ENCODE measurements at regions not wholly inside any gene's neighbourhood (a gene's known extent, or its start where the extent isn't known, plus 50 kb on each side); places are given as distances from the start of the nearest gene placed in this dataset.

DNA sequence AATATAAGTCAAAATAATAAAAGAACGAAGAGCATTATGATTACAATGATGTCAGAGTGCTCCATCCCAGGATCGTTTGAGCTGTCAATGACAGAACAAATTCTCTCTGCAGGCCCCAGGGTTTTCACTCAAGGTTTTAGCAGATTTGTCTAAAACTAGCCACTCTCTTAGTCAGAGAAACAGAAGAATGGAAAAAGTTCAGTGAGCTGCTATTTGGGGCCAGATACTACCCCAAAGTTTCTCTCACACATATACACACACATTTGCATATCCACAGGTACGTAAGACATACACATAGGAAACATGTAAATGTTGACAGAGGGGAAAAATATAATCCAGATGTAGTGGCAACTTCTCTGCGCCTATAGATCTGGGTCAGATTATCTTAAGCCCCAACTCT is 76.3 kb upstream of the SEMA6A start:
- ChIA-PET POLR2A (no interaction called here), CTCF (no interaction called here)
- Histone ChIP-seq H3K9me1 (replicated peaks; ENCODE audit: control insufficient read depth, extremely low read depth, insufficient read depth, low read length) (no peaks in the 10 kb centered on the region), H3K9ac (replicated peaks; ENCODE audit: extremely low read depth, insufficient read depth, low read length) (no peak overlapping the region), H3K79me2 (ENCODE audit: control insufficient read depth, insufficient read depth, low read length) (no peaks in the 10 kb centered on the region), H3K27me3 (ENCODE audit: control insufficient read depth in 2 of 2, insufficient read depth in 2 of 2, low read length in 2 of 2) (no peaks in the 10 kb centered on the region), H3K27ac (ENCODE audit: insufficient read depth, low read depth, low read length) (no peak overlapping the region), H3K36me3 (ENCODE audit: control insufficient read depth in 2 of 2, extremely low read depth in 1 of 2, insufficient read depth in 2 of 2, low read length in 2 of 2) (no peaks in the 10 kb centered on the region), H3K4me2 (ENCODE audit: insufficient read depth, low read length) (no peak overlapping the region), H3K4me1 (ENCODE audit: control insufficient read depth, extremely low read depth, insufficient read depth, low read length) (no peaks in the 10 kb centered on the region), H3K9me3 (replicated peaks; ENCODE audit: control insufficient read depth, insufficient read depth, low read length) (no peaks in the 10 kb centered on the region), H3K4me3 (replicated peaks in 1 of 3; ENCODE audit: insufficient read depth in 1 of 3, low read depth in 1 of 3, low read length in 3 of 3) (no peak overlapping the region), H2AFZ (ENCODE audit: low read depth, low read length) (no peak overlapping the region), H4K20me1 (replicated peaks; ENCODE audit: control insufficient read depth, extremely low read depth, insufficient read depth, low read length) (no peaks in the 10 kb centered on the region)
- dilution Hi-C loops (cut with MboI; ENCODE audit: extremely low pct_ligation_motif_present, low sequenced_read_pairs) (no loop called here), intact Hi-C loops (cut with micrococcal nuclease) (no loop called here)
- FAIRE-seq: no peak
- no TSS peak for BruUV-seq (replicated peaks)
- TF ChIP-seq EZH2 (IDR thresholded peaks at IDR 0.05; ENCODE audit: borderline replicate concordance, low read depth, low read length, severe bottlenecking): no peak
- no peak for TF ChIP-seq FOS (IDR thresholded peaks at IDR 0.05; ENCODE audit: borderline replicate concordance, insufficient read depth, low read length)
- TF ChIP-seq POLR2AphosphoS5 (IDR thresholded peaks at IDR 0.05; ENCODE audit: insufficient read depth, low read depth, low read length): no peak
- TF ChIP-seq, protein P1, sequence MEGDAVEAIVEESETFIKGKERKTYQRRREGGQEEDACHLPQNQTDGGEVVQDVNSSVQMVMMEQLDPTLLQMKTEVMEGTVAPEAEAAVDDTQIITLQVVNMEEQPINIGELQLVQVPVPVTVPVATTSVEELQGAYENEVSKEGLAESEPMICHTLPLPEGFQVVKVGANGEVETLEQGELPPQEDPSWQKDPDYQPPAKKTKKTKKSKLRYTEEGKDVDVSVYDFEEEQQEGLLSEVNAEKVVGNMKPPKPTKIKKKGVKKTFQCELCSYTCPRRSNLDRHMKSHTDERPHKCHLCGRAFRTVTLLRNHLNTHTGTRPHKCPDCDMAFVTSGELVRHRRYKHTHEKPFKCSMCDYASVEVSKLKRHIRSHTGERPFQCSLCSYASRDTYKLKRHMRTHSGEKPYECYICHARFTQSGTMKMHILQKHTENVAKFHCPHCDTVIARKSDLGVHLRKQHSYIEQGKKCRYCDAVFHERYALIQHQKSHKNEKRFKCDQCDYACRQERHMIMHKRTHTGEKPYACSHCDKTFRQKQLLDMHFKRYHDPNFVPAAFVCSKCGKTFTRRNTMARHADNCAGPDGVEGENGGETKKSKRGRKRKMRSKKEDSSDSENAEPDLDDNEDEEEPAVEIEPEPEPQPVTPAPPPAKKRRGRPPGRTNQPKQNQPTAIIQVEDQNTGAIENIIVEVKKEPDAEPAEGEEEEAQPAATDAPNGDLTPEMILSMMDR (IDR thresholded peaks at IDR 0.05; ENCODE audit: extremely low read depth in 1 of 2, insufficient read depth in 1 of 2, low read depth in 1 of 2, low read length in 2 of 2): no peak
- no peak for TF ChIP-seq GATA2 (IDR thresholded peaks at IDR 0.05; ENCODE audit: insufficient read depth, insufficient read length, low read depth, low read length)
- no peak for TF ChIP-seq MYC (IDR thresholded peaks at IDR 0.05; ENCODE audit: low read depth, low read length)
- DNase-seq (ENCODE audit: low read depth, low spot score): no peak

DNA sequence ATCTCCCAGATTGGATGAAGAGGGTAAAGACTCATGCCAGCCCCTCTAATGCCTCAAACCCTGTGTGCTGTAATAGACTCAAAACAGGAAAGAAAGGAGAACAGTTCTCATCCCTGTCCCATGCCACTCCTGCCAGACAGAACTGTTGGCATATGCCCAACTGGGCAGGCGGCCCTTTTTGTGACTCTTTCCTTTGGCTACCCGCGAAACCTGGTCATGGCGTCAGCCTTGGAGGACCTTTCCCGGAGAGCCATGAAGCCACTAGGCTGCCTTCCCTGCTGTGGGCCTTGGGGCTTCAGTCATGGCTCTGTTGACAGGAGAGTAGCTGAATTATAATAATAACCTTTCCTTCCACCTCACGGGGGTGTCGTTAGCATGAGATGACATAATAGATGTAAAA is 75.9 kb upstream of the SEMA6A start:
- dilution Hi-C loops (cut with MboI; ENCODE audit: extremely low pct_ligation_motif_present, low sequenced_read_pairs): no loop called here
- Histone ChIP-seq H3K4me1 (ENCODE audit: control insufficient read depth, extremely low read depth, insufficient read depth, low read length) (no peaks in the 10 kb centered on the region), H3K9me3 (replicated peaks; ENCODE audit: control insufficient read depth, insufficient read depth, low read length) (no peaks in the 10 kb centered on the region), H2AFZ (ENCODE audit: low read depth, low read length) (no peak overlapping the region), H3K4me2 (ENCODE audit: insufficient read depth, low read length) (no peak overlapping the region), H3K4me3 (replicated peaks in 1 of 3; ENCODE audit: insufficient read depth in 1 of 3, low read depth in 1 of 3, low read length in 3 of 3) (no peak overlapping the region), H3K79me2 (ENCODE audit: control insufficient read depth, insufficient read depth, low read length) (no peaks in the 10 kb centered on the region), H3K27me3 (ENCODE audit: control insufficient read depth in 2 of 2, insufficient read depth in 2 of 2, low read length in 2 of 2) (no peaks in the 10 kb centered on the region), H4K20me1 (replicated peaks; ENCODE audit: control insufficient read depth, extremely low read depth, insufficient read depth, low read length) (no peaks in the 10 kb centered on the region), H3K9me1 (replicated peaks; ENCODE audit: control insufficient read depth, extremely low read depth, insufficient read depth, low read length) (no peaks in the 10 kb centered on the region), H3K36me3 (ENCODE audit: control insufficient read depth in 2 of 2, extremely low read depth in 1 of 2, insufficient read depth in 2 of 2, low read length in 2 of 2) (no peaks in the 10 kb centered on the region), H3K27ac (ENCODE audit: insufficient read depth, low read depth, low read length) (no peak overlapping the region), H3K9ac (replicated peaks; ENCODE audit: extremely low read depth, insufficient read depth, low read length) (no peak overlapping the region)
- intact Hi-C loops (cut with micrococcal nuclease): no loop called here
- POLR2A ChIA-PET: no interaction called here
- no TSS peak for BruUV-seq (replicated peaks)
- FAIRE-seq (no peak), DNase-seq (ENCODE audit: low read depth, low spot score) (no peak)
- CTCF ChIA-PET: no interaction called here
- no peak for TF ChIP-seq EZH2 (IDR thresholded peaks at IDR 0.05; ENCODE audit: borderline replicate concordance, low read depth, low read length, severe bottlenecking)
- TF ChIP-seq, protein P2, sequence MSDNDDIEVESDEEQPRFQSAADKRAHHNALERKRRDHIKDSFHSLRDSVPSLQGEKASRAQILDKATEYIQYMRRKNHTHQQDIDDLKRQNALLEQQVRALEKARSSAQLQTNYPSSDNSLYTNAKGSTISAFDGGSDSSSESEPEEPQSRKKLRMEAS (IDR thresholded peaks at IDR 0.05; ENCODE audit: insufficient read depth, insufficient read length): no peak
